ENCODE measurements at regions not wholly inside any gene's neighbourhood (a gene's known extent, or its start where the extent isn't known, plus 50 kb on each side); places are given as distances from the start of the nearest gene placed in this dataset.

DNA sequence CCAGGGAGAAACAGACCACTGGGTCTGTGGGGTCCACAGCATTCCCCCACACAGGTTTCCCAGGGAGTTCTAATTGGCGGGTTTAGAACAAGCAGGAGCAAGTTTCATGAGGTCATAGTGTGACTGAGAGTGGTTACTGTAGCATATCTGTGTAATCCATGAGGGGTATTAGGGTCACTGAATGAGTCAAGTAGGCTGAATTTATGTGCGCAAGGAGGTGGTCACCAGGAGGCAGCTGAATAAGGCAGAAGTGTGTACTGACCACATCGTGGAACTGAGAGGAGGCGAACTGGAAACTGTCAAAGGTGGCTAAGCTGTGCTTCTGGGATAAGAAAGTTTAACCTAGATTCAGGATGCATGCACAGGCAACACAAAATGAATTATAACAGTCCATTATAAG, 876.0 kb downstream of the METTL15 start:
- TF ChIP-seq, protein P1, sequence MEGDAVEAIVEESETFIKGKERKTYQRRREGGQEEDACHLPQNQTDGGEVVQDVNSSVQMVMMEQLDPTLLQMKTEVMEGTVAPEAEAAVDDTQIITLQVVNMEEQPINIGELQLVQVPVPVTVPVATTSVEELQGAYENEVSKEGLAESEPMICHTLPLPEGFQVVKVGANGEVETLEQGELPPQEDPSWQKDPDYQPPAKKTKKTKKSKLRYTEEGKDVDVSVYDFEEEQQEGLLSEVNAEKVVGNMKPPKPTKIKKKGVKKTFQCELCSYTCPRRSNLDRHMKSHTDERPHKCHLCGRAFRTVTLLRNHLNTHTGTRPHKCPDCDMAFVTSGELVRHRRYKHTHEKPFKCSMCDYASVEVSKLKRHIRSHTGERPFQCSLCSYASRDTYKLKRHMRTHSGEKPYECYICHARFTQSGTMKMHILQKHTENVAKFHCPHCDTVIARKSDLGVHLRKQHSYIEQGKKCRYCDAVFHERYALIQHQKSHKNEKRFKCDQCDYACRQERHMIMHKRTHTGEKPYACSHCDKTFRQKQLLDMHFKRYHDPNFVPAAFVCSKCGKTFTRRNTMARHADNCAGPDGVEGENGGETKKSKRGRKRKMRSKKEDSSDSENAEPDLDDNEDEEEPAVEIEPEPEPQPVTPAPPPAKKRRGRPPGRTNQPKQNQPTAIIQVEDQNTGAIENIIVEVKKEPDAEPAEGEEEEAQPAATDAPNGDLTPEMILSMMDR (conservative IDR thresholded peaks at IDR 0.05; ENCODE audit: low read length), result no peak
- no peak for TF ChIP-seq EZH2phosphoT487 (IDR thresholded peaks at IDR 0.05; ENCODE audit: borderline replicate concordance)

All from Loucy (cell line).